Gastroesophageal sphincter (tissue), 4 donors: ENCODE measurements at regions not wholly inside any gene's neighbourhood (a gene's known extent, or its start where the extent isn't known, plus 50 kb on each side); places are given as distances from the start of the nearest gene placed in this dataset.

Experiments
- ATAC-seq: fragments of 150-250 bp; one replicate; pipeline ENCODE4 v1.9.1; 2016; ENCODE audit warnings: mild to moderate bottlenecking, moderate library complexity
- H3K27ac ChIP-seq, 4 donors: fragments of 200-600 bp; sonication (generic) in 3 of 4; 1 replicate in 3 of 4; 2 replicates in 1 of 4; pipeline ENCODE4 v1.5.1; 2016 to 2019
- H3K27me3 ChIP-seq: fragments of 200-600 bp; sonication (generic); one replicate; pipeline ENCODE4 v1.5.1; 2019
- H3K36me3 ChIP-seq, 2 donors: fragments of 200-600 bp; sonication (generic); one replicate each; pipeline ENCODE4 v1.5.1; 2019; ENCODE audit warnings: control low read depth in 1 of 2
- H3K4me1 ChIP-seq, 3 donors: fragments of 200-600 bp; sonication (generic); 1 replicate in 2 of 3; 2 replicates in 1 of 3; pipeline ENCODE4 v1.5.1; 2016 to 2019; ENCODE audit warnings: control low read depth in 2 of 3
- H3K4me3 ChIP-seq, 2 donors: fragments of 200-600 bp; sonication (generic); one replicate each; pipeline ENCODE4 v1.5.1; 2019; ENCODE audit warnings: mild to moderate bottlenecking in 1 of 2, moderate library complexity in 1 of 2
- H3K9me3 ChIP-seq, 3 donors: fragments of 200-600 bp; sonication (generic); one replicate each; pipeline ENCODE4 v1.5.1; 2017 to 2019; ENCODE audit warnings: control low read depth in 2 of 3
- EP300 ChIP-seq: sonication (generic); formaldehyde crosslinking; IDR thresholded peaks from one replicate; pipeline ENCODE4 v1.6.1; 2017; ENCODE audit warnings: antibody characterized with exemption, mild to moderate bottlenecking
- POLR2A ChIP-seq, 2 donors: fragments of 450-650 bp; IDR thresholded peaks; one replicate each; pipeline ENCODE4 v1.6.1; 2017; ENCODE audit warnings: antibody characterized with exemption in 2 of 2, mild to moderate bottlenecking in 2 of 2, moderate library complexity in 1 of 2
- POLR2AphosphoS5 ChIP-seq: sonication (generic); formaldehyde crosslinking; IDR thresholded peaks from one replicate; pipeline ENCODE4 v1.6.1; 2017; ENCODE audit warnings: antibody characterized with exemption
- WGBS, 2 donors: methylation state at CpG; one replicate each; pipeline ENCODE4 v1.1.5; 2018; ENCODE audit warnings: low coverage in 1 of 2; 5-methylcytosine and 5-hydroxymethylcytosine counted together
- TF ChIP-seq, protein P1 (sequence below), 4 experiments: fragments of 200-600 bp in 2 of 4; fragments of 450-650 bp in 2 of 4; sonication (generic) in 1 of 4; IDR thresholded peaks; one replicate each; pipeline ENCODE4 v1.5.1; 2017 to 2019; ENCODE audit warnings: antibody characterized with exemption in 4 of 4, mild to moderate bottlenecking in 2 of 4, moderate library complexity in 2 of 4

DNA sequence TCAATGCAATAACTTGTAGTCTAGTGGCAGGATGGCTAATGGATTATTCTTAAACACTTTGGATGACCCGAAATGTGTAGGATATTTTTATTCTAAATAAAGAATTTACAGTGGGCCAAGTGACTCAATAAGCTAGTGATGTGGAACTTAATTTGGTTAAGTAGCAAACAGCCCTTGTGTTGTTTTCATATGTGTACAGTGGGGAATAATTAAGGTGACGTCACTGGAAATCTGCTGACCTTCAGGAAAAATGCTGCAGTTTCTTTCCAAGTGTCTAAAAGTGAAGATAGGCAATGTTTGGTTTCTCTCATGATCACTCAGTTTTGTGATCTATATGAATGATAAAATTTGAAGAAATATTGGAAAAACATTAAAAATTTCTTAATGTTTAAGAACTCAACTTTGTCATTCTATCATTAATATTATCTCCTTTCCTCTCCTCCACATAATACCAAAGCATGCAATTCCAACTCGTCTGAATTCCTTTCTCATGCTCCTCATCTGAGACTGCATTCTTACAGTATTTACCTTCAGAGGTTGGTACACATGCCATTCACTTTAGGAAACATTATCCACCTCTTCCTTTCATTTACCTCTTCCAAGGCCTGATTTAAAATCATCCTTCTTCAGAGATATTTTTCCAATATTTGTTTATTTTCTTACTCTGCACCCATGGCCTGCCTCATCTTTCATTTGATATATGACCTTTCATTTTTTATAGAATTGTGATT lies 414.6 kb upstream of the ARPP21 start:
- H3K27ac ChIP-seq = no peak overlapping the region
- H3K4me3 ChIP-seq = no peak overlapping the region
- H3K4me1 ChIP-seq = no peaks in the 10 kb centered on the region
- no peaks in the 10 kb centered on the region for H3K36me3 ChIP-seq
- no peaks in the 10 kb centered on the region for H3K9me3 ChIP-seq
- TF ChIP-seq, protein P1, sequence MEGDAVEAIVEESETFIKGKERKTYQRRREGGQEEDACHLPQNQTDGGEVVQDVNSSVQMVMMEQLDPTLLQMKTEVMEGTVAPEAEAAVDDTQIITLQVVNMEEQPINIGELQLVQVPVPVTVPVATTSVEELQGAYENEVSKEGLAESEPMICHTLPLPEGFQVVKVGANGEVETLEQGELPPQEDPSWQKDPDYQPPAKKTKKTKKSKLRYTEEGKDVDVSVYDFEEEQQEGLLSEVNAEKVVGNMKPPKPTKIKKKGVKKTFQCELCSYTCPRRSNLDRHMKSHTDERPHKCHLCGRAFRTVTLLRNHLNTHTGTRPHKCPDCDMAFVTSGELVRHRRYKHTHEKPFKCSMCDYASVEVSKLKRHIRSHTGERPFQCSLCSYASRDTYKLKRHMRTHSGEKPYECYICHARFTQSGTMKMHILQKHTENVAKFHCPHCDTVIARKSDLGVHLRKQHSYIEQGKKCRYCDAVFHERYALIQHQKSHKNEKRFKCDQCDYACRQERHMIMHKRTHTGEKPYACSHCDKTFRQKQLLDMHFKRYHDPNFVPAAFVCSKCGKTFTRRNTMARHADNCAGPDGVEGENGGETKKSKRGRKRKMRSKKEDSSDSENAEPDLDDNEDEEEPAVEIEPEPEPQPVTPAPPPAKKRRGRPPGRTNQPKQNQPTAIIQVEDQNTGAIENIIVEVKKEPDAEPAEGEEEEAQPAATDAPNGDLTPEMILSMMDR (IDR thresholded peaks at IDR 0.05) = no peak
- TF ChIP-seq POLR2AphosphoS5 = no peak
- no peak for TF ChIP-seq EP300
- TF ChIP-seq POLR2A (IDR thresholded peaks at IDR 0.05) = no peak
- H3K27me3 ChIP-seq = no peaks in the 10 kb centered on the region
- WGBS, 2 donors = 42 to 45% methylated on average over 3 of the region's 3 CpGs
- no peak for ATAC-seq

DNA sequence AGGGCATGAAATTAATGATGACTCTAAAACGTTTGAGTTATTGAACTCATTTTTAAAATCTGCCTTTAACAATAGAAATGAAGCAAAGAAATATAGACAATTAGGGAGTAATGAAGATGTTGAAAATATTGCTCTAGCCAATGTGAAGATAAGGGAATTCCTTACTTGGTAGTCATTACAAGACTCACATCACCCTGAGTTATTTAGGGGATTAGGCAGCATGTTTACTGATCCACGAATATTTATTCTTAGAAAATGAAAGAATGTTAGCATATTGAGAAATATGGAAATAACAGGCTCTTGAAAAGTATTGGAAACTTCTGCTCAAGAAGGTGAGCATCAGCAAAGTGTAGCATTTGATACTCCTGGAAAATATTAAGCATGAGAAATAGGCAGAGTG lies 398.1 kb upstream of the ARPP21 start:
- H3K4me1 ChIP-seq = no peaks in the 10 kb centered on the region
- peaks cover 0 to 3% (median 0%) of the 10 kb centered on the region in 3 donors for H3K9me3 ChIP-seq
- TF ChIP-seq EP300 = no peak
- no peak for TF ChIP-seq POLR2A (IDR thresholded peaks at IDR 0.05)
- H3K36me3 ChIP-seq = no peaks in the 10 kb centered on the region
- no peak overlapping the region for H3K27ac ChIP-seq
- H3K4me3 ChIP-seq = no peak overlapping the region
- H3K27me3 ChIP-seq = no peaks in the 10 kb centered on the region
- 28% methylated on average over 2 of the region's 2 CpGs for WGBS, 2 donors
- no peak for ATAC-seq

DNA sequence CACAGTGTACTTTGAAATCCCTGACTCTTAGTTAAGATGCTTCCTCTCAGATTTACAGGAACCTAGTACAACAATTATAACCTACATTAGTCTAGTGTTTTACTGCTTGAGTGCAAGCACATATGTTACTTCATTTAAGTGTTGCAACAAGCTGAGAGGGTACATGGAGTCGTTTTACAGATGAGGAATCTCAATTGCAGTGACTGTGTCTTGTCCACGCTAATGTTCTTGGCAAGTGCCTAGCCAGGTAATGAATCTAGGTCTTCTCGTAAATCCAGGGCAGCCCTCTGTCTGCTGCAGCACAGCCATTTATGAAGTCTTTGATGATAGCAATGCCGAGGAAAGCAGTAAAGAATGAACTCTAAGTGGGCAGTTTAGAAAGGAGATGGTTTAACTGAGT lies 384.4 kb upstream of the ARPP21 start:
- no peak for TF ChIP-seq POLR2AphosphoS5
- no peak for TF ChIP-seq EP300
- no peak for TF ChIP-seq POLR2A (IDR thresholded peaks at IDR 0.05)
- TF ChIP-seq, protein P1 (IDR thresholded peaks at IDR 0.05) = no peak
- Histone ChIP-seq H3K4me1 (no peaks in the 10 kb centered on the region), H3K36me3 (no peaks in the 10 kb centered on the region), H3K27ac (no peak overlapping the region), H3K9me3 (no peaks in the 10 kb centered on the region), H3K4me3 (no peak overlapping the region), H3K27me3 (no peaks in the 10 kb centered on the region)
- 51 to 52% methylated on average over 3 to 4 of the region's 4 CpGs for WGBS, 2 donors
- ATAC-seq = no peak

DNA sequence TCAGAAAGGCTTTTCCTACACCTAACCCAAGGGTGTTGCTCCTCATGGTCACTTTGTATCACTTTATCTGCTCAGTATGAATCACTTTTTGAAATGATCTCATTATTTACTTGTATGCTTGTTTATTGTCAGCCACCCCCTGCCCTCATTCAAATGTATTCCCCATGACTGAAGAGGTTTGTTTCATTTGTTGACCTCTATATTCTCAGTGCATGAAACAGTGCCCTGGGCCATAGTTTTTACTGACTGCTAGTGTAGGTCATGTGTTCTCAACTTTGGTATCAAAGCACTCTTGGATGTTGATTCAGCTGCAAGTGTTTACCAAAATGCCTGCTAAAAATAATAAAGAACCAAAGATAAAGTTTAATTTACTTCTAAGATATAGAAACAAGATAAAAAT lies 381.7 kb upstream of the ARPP21 start:
- TF ChIP-seq EP300 (no peak), POLR2AphosphoS5 (no peak), POLR2A (IDR thresholded peaks at IDR 0.05) (no peak)
- TF ChIP-seq, protein P1 (IDR thresholded peaks at IDR 0.05) = no peak
- Histone ChIP-seq H3K27ac (no peak overlapping the region), H3K27me3 (no peaks in the 10 kb centered on the region), H3K4me3 (no peak overlapping the region), H3K9me3 (no peaks in the 10 kb centered on the region), H3K36me3 (no peaks in the 10 kb centered on the region), H3K4me1 (no peaks in the 10 kb centered on the region)
- ATAC-seq = no peak

DNA sequence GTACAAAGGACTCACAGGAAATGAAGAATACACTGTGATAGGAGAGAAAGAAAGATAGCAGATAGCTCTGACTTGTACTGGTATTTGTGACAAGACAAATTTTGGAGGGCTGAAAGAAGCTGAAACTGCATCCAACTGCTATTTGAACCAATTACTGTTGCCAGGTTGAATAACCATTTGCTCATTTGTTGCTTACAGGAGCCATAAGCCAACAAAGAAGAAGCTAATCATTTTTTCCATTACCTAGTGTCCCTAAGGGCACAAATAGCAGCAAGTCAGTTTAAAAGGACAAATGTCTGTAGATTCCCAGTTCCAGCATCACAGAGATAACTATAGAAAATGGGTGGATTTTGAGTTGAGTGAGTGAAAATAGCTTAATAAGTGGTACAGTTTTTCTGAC lies 376.9 kb upstream of the ARPP21 start:
- TF ChIP-seq, protein P1 (IDR thresholded peaks at IDR 0.05) = no peak
- TF ChIP-seq EP300 (no peak), POLR2A (IDR thresholded peaks at IDR 0.05) (no peak), POLR2AphosphoS5 (no peak)
- H3K9me3 ChIP-seq = no peaks in the 10 kb centered on the region
- no peak overlapping the region for H3K4me3 ChIP-seq
- no peaks in the 10 kb centered on the region for H3K36me3 ChIP-seq
- no peaks in the 10 kb centered on the region for H3K4me1 ChIP-seq
- H3K27ac ChIP-seq = no peak overlapping the region
- no peaks in the 10 kb centered on the region for H3K27me3 ChIP-seq
- ATAC-seq = no peak
